ENCODE measurements at regions not wholly inside any gene's neighbourhood (a gene's known extent, or its start where the extent isn't known, plus 50 kb on each side); places are given as distances from the start of the nearest gene placed in this dataset.

- TF ChIP-seq ATOH8 (CRISPR knock-in tag; IDR thresholded peaks at IDR 0.05; ENCODE audit: low read depth) (no peak), EP300 (IDR thresholded peaks at IDR 0.05) (no peak), POLR2A (IDR thresholded peaks at IDR 0.05; ENCODE audit: low read length) (no peak), CTCF (IDR thresholded peaks at IDR 0.05) (no peak), RCOR1 (IDR thresholded peaks at IDR 0.05; ENCODE audit: low read depth, low read length) (no peak), PBX3 (IDR thresholded peaks at IDR 0.05) (no peak), MAZ (IDR thresholded peaks at IDR 0.05; ENCODE audit: borderline replicate concordance, low read depth, low read length) (no peak), CBX2 (IDR thresholded peaks at IDR 0.05; ENCODE audit: borderline replicate concordance, low read depth) (no peak), HOXA7 (CRISPR knock-in tag; IDR thresholded peaks at IDR 0.05) (no peak), SMC3 (IDR thresholded peaks at IDR 0.05) (no peak), HDAC2 (IDR thresholded peaks at IDR 0.05) (no peak), NFE2L2 (conservative IDR thresholded peaks at IDR 0.05; ENCODE audit: low read length) (no peak)
Measured at GRCh38 chr1:10856863-10857598, 60.6 kb upstream of the CASZ1 start.
